OCI-LY1 (cell line): ENCODE measurements at regions not wholly inside any gene's neighbourhood (a gene's known extent, or its start where the extent isn't known, plus 50 kb on each side); places are given as distances from the start of the nearest gene placed in this dataset.

ENCODE experiments used
- H2AFZ ChIP-seq: fragments of 200-600 bp; sonication (generic), shearing (Covaris generic); 2 replicates; pipeline ENCODE4 v1.6.0; 2014; ENCODE audit warnings: antibody characterized with exemption, mild to moderate bottlenecking, low read length
- H3F3A ChIP-seq: fragments of 200-600 bp; sonication (generic), shearing (Covaris generic); 2 replicates; pipeline ENCODE4 v1.6.0; 2014; ENCODE audit warnings: mild to moderate bottlenecking, antibody characterized with exemption, low read length, moderate library complexity; ENCODE audit not compliant: insufficient read depth
- H3K27ac ChIP-seq: fragments of 200-600 bp; sonication (generic); 2 replicates; pipeline ENCODE4 v1.5.1; 2014; ENCODE audit warnings: low read length, mixed run types, mild to moderate bottlenecking, low read depth; ENCODE audit not compliant: poor library complexity, severe bottlenecking
- H3K27me3 ChIP-seq: fragments of 200-600 bp; sonication (generic); 2 replicates; pipeline ENCODE4 v1.6.0; 2014; ENCODE audit warnings: antibody characterized with exemption, mild to moderate bottlenecking, low read length, moderate library complexity; ENCODE audit not compliant: insufficient read depth
- H3K36me3 ChIP-seq: fragments of 200-600 bp; sonication (generic); 2 replicates; pipeline ENCODE4 v1.6.1; 2014; ENCODE audit warnings: mild to moderate bottlenecking, antibody characterized with exemption, low read length, moderate library complexity, mixed read lengths; ENCODE audit not compliant: insufficient read depth
- H3K4me1 ChIP-seq: fragments of 200-600 bp; sonication (generic); 2 replicates; pipeline ENCODE4 v1.5.1; 2014; ENCODE audit warnings: mild to moderate bottlenecking, low read length, moderate library complexity; ENCODE audit not compliant: insufficient read depth, severe bottlenecking
- H3K4me2 ChIP-seq: fragments of 200-600 bp; sonication (generic), shearing (Covaris generic); 2 replicates; pipeline ENCODE4 v1.6.1; 2014; ENCODE audit warnings: low read length
- H3K4me3 ChIP-seq: fragments of 200-600 bp; sonication (generic); 2 replicates; pipeline ENCODE4 v1.5.1; 2014; ENCODE audit warnings: low read length, low read depth, mild to moderate bottlenecking, mixed read lengths; ENCODE audit not compliant: poor library complexity, severe bottlenecking
- H3K79me2 ChIP-seq: fragments of 200-600 bp; shearing (Covaris generic); 2 replicates; pipeline ENCODE4 v1.6.1; 2016; ENCODE audit warnings: mixed run types, low read length, mixed read lengths; ENCODE audit not compliant: insufficient read depth
- H3K9ac ChIP-seq: fragments of 200-600 bp; sonication (generic), shearing (Covaris generic); 2 replicates; pipeline ENCODE4 v1.6.1; 2014; ENCODE audit warnings: mild to moderate bottlenecking, low read length, mixed read lengths
- H3K9me2 ChIP-seq: fragments of 200-600 bp; sonication (generic), shearing (Covaris generic); 2 replicates; pipeline ENCODE4 v1.6.1; 2014; ENCODE audit warnings: low read depth, mild to moderate bottlenecking, low read length, mixed read lengths
- H3K9me3 ChIP-seq: fragments of 200-600 bp; shearing (Covaris generic); 2 replicates; pipeline ENCODE4 v1.6.1; 2014; ENCODE audit warnings: low read length, mixed read lengths
- H4K20me1 ChIP-seq: fragments of 200-600 bp; sonication (generic), shearing (Covaris generic); 2 replicates; pipeline ENCODE4 v1.6.0; 2016; ENCODE audit warnings: mild to moderate bottlenecking, low read length; ENCODE audit not compliant: insufficient read depth
- CTCF ChIP-seq: fragments of 200-600 bp; sonication (generic), shearing (Covaris generic); IDR thresholded peaks from 2 replicates; pipeline ENCODE4 v1.5.1; 2017; ENCODE audit warnings: mild to moderate bottlenecking, antibody characterized with exemption, low read length, moderate library complexity, mixed read lengths
- EZH2 ChIP-seq: fragments of 200-600 bp; sonication (generic), shearing (Covaris generic); IDR thresholded peaks from 2 replicates; pipeline ENCODE4 v1.8.0; 2017; ENCODE audit warnings: borderline replicate concordance, mixed run types, mild to moderate bottlenecking, antibody characterized with exemption, low read length, moderate library complexity, mixed read lengths

- no peaks in the 10 kb centered on the region for H3K27me3 ChIP-seq
- H2AFZ ChIP-seq: no peak overlapping the region
- H4K20me1 ChIP-seq: no peaks in the 10 kb centered on the region
- H3K4me2 ChIP-seq: peak overlapping the region; percentile 81
- H3K9me2 ChIP-seq: no peaks in the 10 kb centered on the region
- H3F3A ChIP-seq: peaks cover 21% of the 10 kb centered on the region; the same call in 1 of the 2 replicates
- H3K79me2 ChIP-seq: no peaks in the 10 kb centered on the region; the same call in 1 of the 2 replicates
- no peaks in the 10 kb centered on the region for H3K36me3 ChIP-seq
- peaks cover 89% of the 10 kb centered on the region for H3K4me1 ChIP-seq
- no peaks in the 10 kb centered on the region for H3K9me3 ChIP-seq
- H3K4me3 ChIP-seq: peak overlapping the region; percentile 69
- peak overlapping the region; percentile 94 for H3K9ac ChIP-seq
- no peak for TF ChIP-seq CTCF
- TF ChIP-seq EZH2: no peak
- peak overlapping the region; percentile 99 for H3K27ac ChIP-seq
Observed at GRCh38 chr21:35227786-35228185, 178.7 kb upstream of the RUNX1 start.

- Histone ChIP-seq H3K9ac (peak overlapping the region; percentile 94), H2AFZ (no peak overlapping the region), H4K20me1 (no peaks in the 10 kb centered on the region), H3K4me3 (peak overlapping the region; percentile 69), H3K4me2 (peak overlapping the region; percentile 81), H3K36me3 (no peaks in the 10 kb centered on the region), H3K27ac (peak overlapping the region; percentile 99), H3F3A (peaks cover 23% of the 10 kb centered on the region; the same call in 1 of the 2 replicates), H3K4me1 (peaks cover 93% of the 10 kb centered on the region), H3K9me3 (no peaks in the 10 kb centered on the region), H3K79me2 (no peaks in the 10 kb centered on the region; the same call in 1 of the 2 replicates), H3K9me2 (no peaks in the 10 kb centered on the region), H3K27me3 (no peaks in the 10 kb centered on the region)
- TF ChIP-seq EZH2 (no peak), CTCF (no peak)
Observed at GRCh38 chr21:35226968-35227744, 178.1 kb upstream of the RUNX1 start.

GRCh38 chr21:35226328-35226727 is 177.2 kb upstream of the RUNX1 start:
- Histone ChIP-seq H3K4me1 (peaks cover 90% of the 10 kb centered on the region), H3K9me2 (no peaks in the 10 kb centered on the region), H3K27ac (peak overlapping the region; percentile 99), H3K79me2 (no peaks in the 10 kb centered on the region; the same call in 1 of the 2 replicates), H3K4me2 (peak overlapping the region; percentile 81), H3F3A (peaks cover 23% of the 10 kb centered on the region; the same call in 1 of the 2 replicates), H3K36me3 (no peaks in the 10 kb centered on the region), H4K20me1 (no peaks in the 10 kb centered on the region), H3K9ac (peak overlapping the region; percentile 94), H3K9me3 (no peaks in the 10 kb centered on the region), H3K27me3 (no peaks in the 10 kb centered on the region), H2AFZ (no peak overlapping the region), H3K4me3 (peak overlapping the region; percentile 69)
- TF ChIP-seq EZH2 (no peak), CTCF (no peak)
